ENCODE measurements at regions not wholly inside any gene's neighbourhood (a gene's known extent, or its start where the extent isn't known, plus 50 kb on each side); places are given as distances from the start of the nearest gene placed in this dataset.

DNA sequence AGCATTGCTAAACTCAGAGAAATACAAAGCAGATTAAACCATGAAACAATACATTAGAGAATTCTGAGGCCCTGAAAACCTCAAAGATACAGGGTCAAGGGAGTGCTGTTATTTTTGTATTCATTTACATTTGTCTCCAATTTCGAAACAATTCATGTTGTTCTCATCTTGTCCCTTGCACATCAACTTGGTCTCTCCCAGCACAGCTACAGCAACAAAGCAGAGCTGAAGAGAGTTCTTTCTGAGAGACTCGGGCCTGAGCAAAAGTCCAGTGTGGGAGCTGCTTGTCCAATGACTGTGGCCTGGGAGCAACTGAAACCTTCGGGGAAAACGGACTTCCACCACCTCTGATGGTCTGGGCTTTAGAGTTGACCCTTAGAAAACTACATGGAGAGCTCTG is 79.4 kb upstream of the CDKN3 start:
- Histone ChIP-seq H3K27ac (ENCODE audit: low read length) (no peak overlapping the region), H3K4me1 (ENCODE audit: control insufficient read depth, insufficient read depth, low read length) (no peaks in the 10 kb centered on the region), H3K27me3 (ENCODE audit: control insufficient read depth, insufficient read depth, low read length) (no peaks in the 10 kb centered on the region), H3K9me3 (ENCODE audit: control insufficient read depth, insufficient read depth, low read length) (no peaks in the 10 kb centered on the region), H3K36me3 (ENCODE audit: control insufficient read depth, insufficient read depth, low read length) (no peaks in the 10 kb centered on the region), H3K4me3 (ENCODE audit: low read length) (no peak overlapping the region)
- Mint-ChIP-seq H3K36me3 (no peaks in the 10 kb centered on the region), H3K4me1 (no peaks in the 10 kb centered on the region), H3K4me3 (no peak overlapping the region), H3K27ac (no peak overlapping the region), H3K9me3 (no peaks in the 10 kb centered on the region), H3K27me3 (ENCODE audit: low read depth in 2 of 2) (peaks cover 10 to 24% of the 10 kb centered on the region in 2 donors)
- TF ChIP-seq, protein P1, sequence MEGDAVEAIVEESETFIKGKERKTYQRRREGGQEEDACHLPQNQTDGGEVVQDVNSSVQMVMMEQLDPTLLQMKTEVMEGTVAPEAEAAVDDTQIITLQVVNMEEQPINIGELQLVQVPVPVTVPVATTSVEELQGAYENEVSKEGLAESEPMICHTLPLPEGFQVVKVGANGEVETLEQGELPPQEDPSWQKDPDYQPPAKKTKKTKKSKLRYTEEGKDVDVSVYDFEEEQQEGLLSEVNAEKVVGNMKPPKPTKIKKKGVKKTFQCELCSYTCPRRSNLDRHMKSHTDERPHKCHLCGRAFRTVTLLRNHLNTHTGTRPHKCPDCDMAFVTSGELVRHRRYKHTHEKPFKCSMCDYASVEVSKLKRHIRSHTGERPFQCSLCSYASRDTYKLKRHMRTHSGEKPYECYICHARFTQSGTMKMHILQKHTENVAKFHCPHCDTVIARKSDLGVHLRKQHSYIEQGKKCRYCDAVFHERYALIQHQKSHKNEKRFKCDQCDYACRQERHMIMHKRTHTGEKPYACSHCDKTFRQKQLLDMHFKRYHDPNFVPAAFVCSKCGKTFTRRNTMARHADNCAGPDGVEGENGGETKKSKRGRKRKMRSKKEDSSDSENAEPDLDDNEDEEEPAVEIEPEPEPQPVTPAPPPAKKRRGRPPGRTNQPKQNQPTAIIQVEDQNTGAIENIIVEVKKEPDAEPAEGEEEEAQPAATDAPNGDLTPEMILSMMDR (IDR thresholded peaks at IDR 0.05) = no peak
- WGBS (ENCODE audit: insufficient coverage) = 75% methylated on average over 4 of the region's 4 CpGs
- intact Hi-C loops (cut with micrococcal nuclease) = no loop called here
- ATAC-seq = no peak
- DNase-seq = no peak

DNA sequence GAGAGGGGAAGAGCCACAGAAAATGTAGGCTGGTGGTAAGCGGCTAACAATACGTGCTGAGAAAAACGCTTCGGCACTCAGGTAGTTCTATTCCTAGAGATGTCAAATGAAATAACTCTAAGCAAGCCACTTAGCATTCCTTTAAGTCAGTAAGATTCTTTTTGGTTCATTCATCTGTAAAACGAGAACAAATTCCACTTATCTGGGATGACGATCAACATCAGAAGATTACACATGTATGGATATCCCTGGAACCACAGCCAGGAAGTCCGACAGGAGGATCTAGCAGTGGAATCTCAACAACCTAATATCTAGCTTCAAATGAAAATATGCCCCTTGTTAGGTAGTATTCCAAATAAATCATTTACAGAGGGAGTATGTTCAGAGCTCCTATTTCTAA is 74.6 kb upstream of the CDKN3 start:
- Histone ChIP-seq H3K9me3 (ENCODE audit: control insufficient read depth, insufficient read depth, low read length) (no peaks in the 10 kb centered on the region), H3K4me3 (ENCODE audit: low read length) (no peak overlapping the region), H3K27me3 (ENCODE audit: control insufficient read depth, insufficient read depth, low read length) (no peaks in the 10 kb centered on the region), H3K36me3 (ENCODE audit: control insufficient read depth, insufficient read depth, low read length) (no peaks in the 10 kb centered on the region), H3K4me1 (ENCODE audit: control insufficient read depth, insufficient read depth, low read length) (no peaks in the 10 kb centered on the region), H3K27ac (ENCODE audit: low read length) (no peak overlapping the region)
- Mint-ChIP-seq H3K27ac (no peak overlapping the region), H3K4me3 (no peak overlapping the region), H3K4me1 (no peaks in the 10 kb centered on the region), H3K36me3 (no peaks in the 10 kb centered on the region), H3K27me3 (ENCODE audit: low read depth in 2 of 2) (peaks cover 0 to 4% of the 10 kb centered on the region in 2 donors), H3K9me3 (no peaks in the 10 kb centered on the region)
- DNase-seq = no peak
- ATAC-seq = no peak
- intact Hi-C loops (cut with micrococcal nuclease) = no loop called here
- TF ChIP-seq, protein P1 (IDR thresholded peaks at IDR 0.05) = no peak
- WGBS (ENCODE audit: insufficient coverage) = 91% methylated on average over 6 of the region's 7 CpGs

DNA sequence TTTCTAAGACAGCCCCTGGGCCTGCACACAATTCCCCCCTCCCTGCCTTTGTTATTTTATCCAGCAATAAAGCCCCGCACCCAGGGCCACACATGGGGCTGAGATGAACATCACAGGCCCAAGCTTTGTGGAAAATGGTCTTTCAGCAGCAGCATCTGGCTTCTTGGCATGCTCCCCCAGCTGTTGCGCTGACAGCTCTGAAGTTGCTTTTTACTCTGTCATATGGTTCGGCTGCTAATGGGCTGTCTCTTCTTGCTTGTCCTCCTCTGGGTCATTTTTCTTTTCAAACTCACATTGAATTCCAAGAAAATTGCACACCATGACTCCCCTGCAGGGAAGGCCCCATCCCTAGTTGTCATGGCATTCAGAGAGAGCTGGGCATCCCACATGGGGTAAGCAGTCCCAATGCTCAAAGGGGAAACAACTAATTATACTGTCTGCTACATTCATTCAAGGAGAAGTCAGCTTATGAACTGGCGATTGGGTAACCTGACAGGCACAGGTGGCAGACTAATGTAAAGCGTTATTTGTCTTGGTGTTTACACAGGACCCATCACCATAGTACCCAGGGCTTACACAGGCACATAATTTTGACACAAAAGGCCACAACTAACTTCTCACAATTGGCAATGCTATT is 74.0 kb upstream of the CDKN3 start:
- no peak for DNase-seq
- no peak for ATAC-seq
- TF ChIP-seq, protein P1 (IDR thresholded peaks at IDR 0.05) = no peak
- Mint-ChIP-seq H3K36me3 (no peaks in the 10 kb centered on the region), H3K27me3 (ENCODE audit: low read depth in 2 of 2) (peaks cover 0 to 6% of the 10 kb centered on the region in 2 donors), H3K27ac (no peak overlapping the region), H3K9me3 (no peaks in the 10 kb centered on the region), H3K4me1 (no peaks in the 10 kb centered on the region), H3K4me3 (no peak overlapping the region)
- H3K27ac ChIP-seq (ENCODE audit: low read length) = no peak overlapping the region
- no peaks in the 10 kb centered on the region for H3K36me3 ChIP-seq (ENCODE audit: control insufficient read depth, insufficient read depth, low read length)
- intact Hi-C loops (cut with micrococcal nuclease) = no loop called here
- 91% methylated on average over 5 of the region's 5 CpGs for WGBS (ENCODE audit: insufficient coverage)
- no peaks in the 10 kb centered on the region for H3K9me3 ChIP-seq (ENCODE audit: control insufficient read depth, insufficient read depth, low read length)
- no peaks in the 10 kb centered on the region for H3K4me1 ChIP-seq (ENCODE audit: control insufficient read depth, insufficient read depth, low read length)
- H3K27me3 ChIP-seq (ENCODE audit: control insufficient read depth, insufficient read depth, low read length) = no peaks in the 10 kb centered on the region
- H3K4me3 ChIP-seq (ENCODE audit: low read length) = no peak overlapping the region

DNA sequence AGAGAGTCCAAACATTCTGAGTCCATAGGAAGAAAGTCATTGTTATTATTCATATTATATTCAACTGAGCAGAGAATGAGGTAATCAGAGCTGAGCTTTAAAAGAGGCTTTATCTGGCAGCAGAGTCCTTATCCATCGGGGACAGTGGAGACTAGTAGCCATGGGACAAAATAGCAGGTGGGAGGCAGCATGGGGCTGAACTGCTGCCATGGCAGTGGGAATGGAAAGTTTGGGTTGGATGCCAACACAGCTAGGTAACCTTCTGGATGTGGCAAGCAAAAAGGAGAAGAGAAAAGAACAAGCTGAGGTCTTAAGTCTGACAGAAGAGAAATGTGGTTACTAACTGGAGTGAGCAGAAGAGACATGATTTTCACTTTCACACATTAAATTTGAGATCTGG is 71.0 kb upstream of the CDKN3 start:
- peaks cover 13% of the 10 kb centered on the region in 2 donors for H3K27me3 Mint-ChIP-seq (ENCODE audit: low read depth in 2 of 2)
- WGBS (ENCODE audit: insufficient coverage) = 91% methylated on average over 1 of the region's 1 CpG
- no peaks in the 10 kb centered on the region for H3K9me3 ChIP-seq (ENCODE audit: control insufficient read depth, insufficient read depth, low read length)
- ATAC-seq = no peak
- H3K36me3 ChIP-seq (ENCODE audit: control insufficient read depth, insufficient read depth, low read length) = no peaks in the 10 kb centered on the region
- no peak overlapping the region for H3K27ac ChIP-seq (ENCODE audit: low read length)
- H3K4me3 ChIP-seq (ENCODE audit: low read length) = no peak overlapping the region
- no peak overlapping the region for H3K27ac Mint-ChIP-seq
- DNase-seq = no peak
- TF ChIP-seq, protein P1 (IDR thresholded peaks at IDR 0.05) = no peak
- H3K4me1 ChIP-seq (ENCODE audit: control insufficient read depth, insufficient read depth, low read length) = no peaks in the 10 kb centered on the region
- no peaks in the 10 kb centered on the region for H3K36me3 Mint-ChIP-seq
- H3K4me3 Mint-ChIP-seq = no peak overlapping the region
- H3K9me3 Mint-ChIP-seq = no peaks in the 10 kb centered on the region
- intact Hi-C loops (cut with micrococcal nuclease) = no loop called here
- peaks cover 0 to 5% of the 10 kb centered on the region in 2 donors for H3K4me1 Mint-ChIP-seq
- H3K27me3 ChIP-seq (ENCODE audit: control insufficient read depth, insufficient read depth, low read length) = no peaks in the 10 kb centered on the region
